Sigmoid colon (tissue), 4 donors: ENCODE measurements at regions not wholly inside any gene's neighbourhood (a gene's known extent, or its start where the extent isn't known, plus 50 kb on each side); places are given as distances from the start of the nearest gene placed in this dataset.

ENCODE experiments used
- CTCF ChIP-seq, 4 experiments: fragments of 450-650 bp in 3 of 4; fragments of 200-600 bp in 1 of 4; IDR thresholded peaks; one replicate each; pipeline ENCODE4 v1.5.1; 2016 to 2019; ENCODE audit warnings: antibody characterized with exemption in 4 of 4, mild to moderate bottlenecking in 3 of 4, moderate library complexity in 2 of 4
- POLR2A ChIP-seq, 2 donors: fragments of 450-650 bp; IDR thresholded peaks; one replicate each; pipeline ENCODE4 v1.6.1; 2016; ENCODE audit warnings: antibody characterized with exemption in 2 of 2, mild to moderate bottlenecking in 2 of 2, moderate library complexity in 2 of 2
- POLR2AphosphoS5 ChIP-seq, 4 donors: sonication (generic); formaldehyde crosslinking; IDR thresholded peaks; one replicate each; pipeline ENCODE4 v1.6.1; 2017; ENCODE audit warnings: antibody characterized with exemption in 4 of 4

DNA sequence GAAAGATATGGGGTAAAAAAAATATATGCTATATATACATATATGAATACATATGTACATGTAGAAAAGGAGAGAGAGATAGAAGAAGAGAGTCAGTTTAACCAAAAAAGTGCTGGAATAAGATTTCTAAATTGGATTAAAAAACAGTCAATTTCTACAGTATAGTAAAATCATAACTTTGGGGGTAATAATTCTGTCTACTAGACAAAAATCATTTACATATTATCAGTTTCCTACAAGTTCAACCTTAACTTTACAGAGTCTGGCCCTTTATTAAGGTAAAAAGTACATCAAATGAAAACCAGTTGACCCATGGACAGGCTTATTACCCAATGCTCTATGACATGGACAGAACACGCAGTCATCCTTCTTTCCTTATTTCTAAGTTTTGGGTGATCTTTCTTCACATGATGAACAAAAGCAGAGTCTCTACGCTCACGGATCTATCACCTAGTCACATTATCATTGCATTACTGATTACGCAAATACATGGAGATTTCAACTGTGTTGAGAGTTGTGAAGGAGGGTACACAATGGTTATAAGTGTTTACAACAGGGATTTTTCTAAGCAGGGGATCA is 63.9 kb upstream of the SMIM36 start:
- TF ChIP-seq CTCF (IDR thresholded peaks at IDR 0.05) (no peak), POLR2AphosphoS5 (IDR thresholded peaks at IDR 0.05) (no peak), POLR2A (IDR thresholded peaks at IDR 0.05) (no peak)
